SK-N-SH (cell line): ENCODE measurements at regions not wholly inside any gene's neighbourhood (a gene's known extent, or its start where the extent isn't known, plus 50 kb on each side); places are given as distances from the start of the nearest gene placed in this dataset.

Experiments
- CTCF ChIA-PET: fragments of 300-600, 350-600 bp; formaldehyde crosslinking; extraction: SDS; loops from one replicate; lab custom pipeline; 2021; lab: Yijun Ruan, JAX
- POLR2A ChIA-PET: fragments of 350-600 bp; sonication (Branson Sonifier 250); formaldehyde crosslinking; extraction: SDS; loops from one replicate; lab custom pipeline; 2020; ENCODE audit warnings: antibody characterized with exemption, inconsistent platforms; lab: Yijun Ruan, JAX
- DNase-seq: peaks from one replicate; pipeline ENCODE4 v3.0.0; 2012
- H2AFZ ChIP-seq: fragments of 200-600 bp; sonication (generic); 2 replicates; pipeline ENCODE4 v1.8.1; 2016; ENCODE audit warnings: antibody characterized with exemption, mild to moderate bottlenecking, low read depth
- H3F3A ChIP-seq: fragments of 200-600 bp; sonication (generic); replicated peaks from 2 replicates; pipeline ENCODE3; 2016; ENCODE audit warnings: antibody characterized with exemption, mild to moderate bottlenecking; ENCODE audit not compliant: insufficient read depth
- H3K27ac ChIP-seq, 2 experiments: fragments of 200-500 bp in 1 of 2; fragments of 200-600 bp in 1 of 2; sonication (Bioruptor generic) in 1 of 2; sonication (generic), shearing (Covaris generic) in 1 of 2; 2 replicates each; pipeline versions ENCODE4 v1.5.1 to v1.6.1; 2014 to 2016; ENCODE audit warnings: low read depth in 2 of 2, inconsistent platforms in 1 of 2, low read length in 1 of 2, mild to moderate bottlenecking in 1 of 2, mixed read lengths in 1 of 2
- H3K27me3 ChIP-seq: fragments of 200-600 bp; sonication (generic), shearing (Covaris generic); 2 replicates; pipeline ENCODE4 v1.6.1; 2016; ENCODE audit warnings: mixed run types; ENCODE audit not compliant: insufficient read depth
- H3K36me3 ChIP-seq, 2 experiments: fragments of 200-500 bp in 1 of 2; fragments of 200-600 bp in 1 of 2; sonication (Bioruptor generic) in 1 of 2; sonication (generic) in 1 of 2; replicated peaks in 1 of 2; 2 replicates each; pipeline versions ENCODE3 to v1.5.1; 2014 to 2016; ENCODE audit warnings: low read length in 1 of 2, mild to moderate bottlenecking in 1 of 2; ENCODE audit not compliant: insufficient read depth in 2 of 2, control insufficient read depth in 1 of 2
- H3K4me1 ChIP-seq, 2 experiments: fragments of 200-500 bp in 1 of 2; fragments of 200-600 bp in 1 of 2; sonication (Bioruptor generic) in 1 of 2; sonication (generic), shearing (Covaris generic) in 1 of 2; 2 replicates each; pipeline versions ENCODE4 v1.5.1 to v1.6.1; 2014 to 2016; ENCODE audit warnings: low read depth in 1 of 2, low read length in 1 of 2, mixed run types in 1 of 2; ENCODE audit not compliant: insufficient read depth in 2 of 2, control insufficient read depth in 1 of 2
- H3K4me2 ChIP-seq: fragments of 200-600 bp; sonication (generic), shearing (Covaris generic); 2 replicates; pipeline ENCODE4 v1.6.1; 2017; ENCODE audit warnings: mixed run types
- H3K4me3 ChIP-seq, 2 experiments: fragments of 200-500 bp in 1 of 2; fragments of 200-600 bp in 1 of 2; sonication (Bioruptor generic) in 1 of 2; sonication (generic), shearing (Covaris generic) in 1 of 2; 2 replicates each; pipeline versions ENCODE4 v1.5.1 to v1.8.1; 2014 to 2016; ENCODE audit warnings: low read depth in 2 of 2, inconsistent platforms in 1 of 2, low read length in 1 of 2, mild to moderate bottlenecking in 1 of 2, mixed read lengths in 1 of 2, moderate library complexity in 1 of 2
- H3K79me2 ChIP-seq: fragments of 200-600 bp; sonication (generic); 2 replicates; pipeline ENCODE4 v1.8.1; 2017; ENCODE audit warnings: mild to moderate bottlenecking; ENCODE audit not compliant: insufficient read depth
- H3K9ac ChIP-seq: fragments of 200-600 bp; sonication (generic); 2 replicates; pipeline ENCODE4 v1.6.1; 2017; ENCODE audit warnings: mixed run types
- H3K9me2 ChIP-seq: fragments of 200-600 bp; sonication (generic); 2 replicates; pipeline ENCODE4 v1.6.1; 2017; ENCODE audit warnings: mixed run types
- H3K9me3 ChIP-seq: fragments of 200-600 bp; sonication (generic); 2 replicates; pipeline ENCODE4 v1.6.1; 2017; ENCODE audit warnings: mixed run types, mild to moderate bottlenecking, moderate library complexity
- H4K20me1 ChIP-seq: fragments of 200-600 bp; sonication (generic); 2 replicates; pipeline ENCODE4 v1.6.1; 2017; ENCODE audit warnings: mild to moderate bottlenecking, mixed run types; ENCODE audit not compliant: insufficient read depth
- ELF1 ChIP-seq: IDR thresholded peaks from 2 replicates; pipeline ENCODE4 v1.4.0; 2012
- FOSL2 ChIP-seq: IDR thresholded peaks from 2 replicates; pipeline ENCODE4 v1.4.0; 2012; ENCODE audit warnings: low read depth, mild to moderate bottlenecking, moderate library complexity, borderline replicate concordance
- FOXM1 ChIP-seq: IDR thresholded peaks from 2 replicates; pipeline ENCODE4 v1.4.0; 2012; ENCODE audit warnings: low read depth, mild to moderate bottlenecking
- IRF3 ChIP-seq: fragments of 150-350 bp; IDR thresholded peaks from 2 replicates; pipeline ENCODE4 v1.6.1; 2016; ENCODE audit warnings: mild to moderate bottlenecking, low read depth, low read length
- POLR2AphosphoS5 ChIP-seq: IDR thresholded peaks from 2 replicates; pipeline ENCODE4 v1.6.1; 2012; ENCODE audit warnings: low read depth, low read length
- RAD21 ChIP-seq: IDR thresholded peaks from 2 replicates; pipeline ENCODE4 v1.6.1; 2012; ENCODE audit warnings: mild to moderate bottlenecking, low read length
- RCOR1 ChIP-seq: fragments of 150-350 bp; IDR thresholded peaks from 2 replicates; pipeline ENCODE4 v1.6.1; 2017; ENCODE audit warnings: antibody characterized with exemption, low read length
- RXRA ChIP-seq: IDR thresholded peaks from 2 replicates; pipeline ENCODE4 v1.4.0; 2012; ENCODE audit warnings: low read depth, mild to moderate bottlenecking, borderline replicate concordance
- TAF1 ChIP-seq: IDR thresholded peaks from 2 replicates; pipeline ENCODE4 v1.6.1; 2012; ENCODE audit warnings: low read depth, mild to moderate bottlenecking, low read length, moderate library complexity, borderline replicate concordance
- ZBTB33 ChIP-seq: IDR thresholded peaks from 2 replicates; pipeline ENCODE4 v1.4.0; 2012; ENCODE audit warnings: low read depth, borderline replicate concordance
- WGBS: methylation state at CpG from one replicate; pipeline ENCODE4 v1.1.6; 2017; ENCODE audit warnings: low lambda C conversion rate; 5-methylcytosine and 5-hydroxymethylcytosine counted together
- TF ChIP-seq, protein P1 (sequence below): fragments of 200-600 bp; sonication (generic); IDR thresholded peaks from 2 replicates; pipeline ENCODE4 v1.6.1; 2017; ENCODE audit warnings: antibody characterized with exemption, mild to moderate bottlenecking, moderate library complexity
- TF ChIP-seq, protein P2 (sequence below): IDR thresholded peaks from 2 replicates; pipeline ENCODE4 v1.6.1; 2012; ENCODE audit warnings: mild to moderate bottlenecking, low read depth, low read length, moderate library complexity

DNA sequence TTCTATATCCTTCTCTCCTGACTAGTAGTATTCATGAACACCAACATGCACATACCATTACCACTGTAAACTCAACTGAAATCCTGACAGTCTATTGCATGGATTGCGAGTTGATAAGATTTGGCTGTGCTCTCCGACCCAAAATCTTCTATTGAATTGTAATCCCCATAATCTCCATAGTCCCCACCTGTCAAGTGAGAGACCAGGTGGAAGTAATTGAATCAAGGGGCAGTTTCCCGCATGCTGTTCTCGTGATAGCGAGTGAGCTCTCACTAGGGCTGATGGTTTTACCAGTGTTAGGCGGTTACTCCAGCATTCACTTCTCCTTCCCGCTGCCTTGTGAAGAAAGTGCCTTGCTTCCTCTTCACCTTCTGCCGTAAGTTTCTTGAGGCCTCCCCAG is 261.8 kb downstream of the PHF14 start:
- Histone ChIP-seq H3K4me2 (no peak overlapping the region), H3K79me2 (no peaks in the 10 kb centered on the region), H3K27me3 (no peaks in the 10 kb centered on the region), H3K9ac (no peak overlapping the region), H3K36me3 (no peaks in the 10 kb centered on the region), H3F3A (no peaks in the 10 kb centered on the region), H3K9me2 (no peaks in the 10 kb centered on the region), H3K4me3 (no peak overlapping the region), H3K9me3 (no peaks in the 10 kb centered on the region), H3K4me1 (no peaks in the 10 kb centered on the region), H3K27ac (no peak overlapping the region), H4K20me1 (no peaks in the 10 kb centered on the region), H2AFZ (no peak overlapping the region)
- TF ChIP-seq FOXM1 = no peak
- TF ChIP-seq ELF1 = no peak
- TF ChIP-seq TAF1 = no peak
- TF ChIP-seq IRF3 = no peak
- TF ChIP-seq ZBTB33 = no peak
- TF ChIP-seq RAD21 = no peak
- TF ChIP-seq, protein P1, sequence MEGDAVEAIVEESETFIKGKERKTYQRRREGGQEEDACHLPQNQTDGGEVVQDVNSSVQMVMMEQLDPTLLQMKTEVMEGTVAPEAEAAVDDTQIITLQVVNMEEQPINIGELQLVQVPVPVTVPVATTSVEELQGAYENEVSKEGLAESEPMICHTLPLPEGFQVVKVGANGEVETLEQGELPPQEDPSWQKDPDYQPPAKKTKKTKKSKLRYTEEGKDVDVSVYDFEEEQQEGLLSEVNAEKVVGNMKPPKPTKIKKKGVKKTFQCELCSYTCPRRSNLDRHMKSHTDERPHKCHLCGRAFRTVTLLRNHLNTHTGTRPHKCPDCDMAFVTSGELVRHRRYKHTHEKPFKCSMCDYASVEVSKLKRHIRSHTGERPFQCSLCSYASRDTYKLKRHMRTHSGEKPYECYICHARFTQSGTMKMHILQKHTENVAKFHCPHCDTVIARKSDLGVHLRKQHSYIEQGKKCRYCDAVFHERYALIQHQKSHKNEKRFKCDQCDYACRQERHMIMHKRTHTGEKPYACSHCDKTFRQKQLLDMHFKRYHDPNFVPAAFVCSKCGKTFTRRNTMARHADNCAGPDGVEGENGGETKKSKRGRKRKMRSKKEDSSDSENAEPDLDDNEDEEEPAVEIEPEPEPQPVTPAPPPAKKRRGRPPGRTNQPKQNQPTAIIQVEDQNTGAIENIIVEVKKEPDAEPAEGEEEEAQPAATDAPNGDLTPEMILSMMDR = no peak
- no peak for TF ChIP-seq RCOR1
- TF ChIP-seq POLR2AphosphoS5 = no peak
- TF ChIP-seq, protein P2, sequence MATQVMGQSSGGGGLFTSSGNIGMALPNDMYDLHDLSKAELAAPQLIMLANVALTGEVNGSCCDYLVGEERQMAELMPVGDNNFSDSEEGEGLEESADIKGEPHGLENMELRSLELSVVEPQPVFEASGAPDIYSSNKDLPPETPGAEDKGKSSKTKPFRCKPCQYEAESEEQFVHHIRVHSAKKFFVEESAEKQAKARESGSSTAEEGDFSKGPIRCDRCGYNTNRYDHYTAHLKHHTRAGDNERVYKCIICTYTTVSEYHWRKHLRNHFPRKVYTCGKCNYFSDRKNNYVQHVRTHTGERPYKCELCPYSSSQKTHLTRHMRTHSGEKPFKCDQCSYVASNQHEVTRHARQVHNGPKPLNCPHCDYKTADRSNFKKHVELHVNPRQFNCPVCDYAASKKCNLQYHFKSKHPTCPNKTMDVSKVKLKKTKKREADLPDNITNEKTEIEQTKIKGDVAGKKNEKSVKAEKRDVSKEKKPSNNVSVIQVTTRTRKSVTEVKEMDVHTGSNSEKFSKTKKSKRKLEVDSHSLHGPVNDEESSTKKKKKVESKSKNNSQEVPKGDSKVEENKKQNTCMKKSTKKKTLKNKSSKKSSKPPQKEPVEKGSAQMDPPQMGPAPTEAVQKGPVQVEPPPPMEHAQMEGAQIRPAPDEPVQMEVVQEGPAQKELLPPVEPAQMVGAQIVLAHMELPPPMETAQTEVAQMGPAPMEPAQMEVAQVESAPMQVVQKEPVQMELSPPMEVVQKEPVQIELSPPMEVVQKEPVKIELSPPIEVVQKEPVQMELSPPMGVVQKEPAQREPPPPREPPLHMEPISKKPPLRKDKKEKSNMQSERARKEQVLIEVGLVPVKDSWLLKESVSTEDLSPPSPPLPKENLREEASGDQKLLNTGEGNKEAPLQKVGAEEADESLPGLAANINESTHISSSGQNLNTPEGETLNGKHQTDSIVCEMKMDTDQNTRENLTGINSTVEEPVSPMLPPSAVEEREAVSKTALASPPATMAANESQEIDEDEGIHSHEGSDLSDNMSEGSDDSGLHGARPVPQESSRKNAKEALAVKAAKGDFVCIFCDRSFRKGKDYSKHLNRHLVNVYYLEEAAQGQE = no peak
- no peak for TF ChIP-seq FOSL2
- no peak for TF ChIP-seq RXRA
- ChIA-PET POLR2A (no interaction called here), CTCF (interaction anchor here (1.2 kb wide), 1 partner anchor 23 kb away, joined by 3 read pairs; no protein-coding TSS in a partner anchor)
- DNase-seq = no peak
- WGBS = 75% methylated on average over 8 of the region's 8 CpGs
